K562 (cell line): ENCODE measurements at regions not wholly inside any gene's neighbourhood (a gene's known extent, or its start where the extent isn't known, plus 50 kb on each side); places are given as distances from the start of the nearest gene placed in this dataset.

Experiments used
- ATAC-seq: fragments of 200-7000 bp; cut with Tn5 transposase; 3 replicates; pipeline ENCODE4 v1.9.1; 2020; ENCODE audit warnings: moderate library complexity
- BruUV-seq: library from RNA; stranded (reverse); fragments of 400-500 nt; replicated peaks from 2 replicates; lab custom pipeline; 2021; lab: Mats Ljungman, UMichigan
- CTCF ChIA-PET: fragments of 300-600 bp; formaldehyde crosslinking; extraction: SDS; loops from one replicate; lab custom pipeline; 2021; ENCODE audit warnings: low intra/inter-chr PET ratio; lab: Yijun Ruan, JAX
- POLR2A ChIA-PET: fragments of 300-600, 350-650 bp; sonication (Branson Sonifier 250); formaldehyde crosslinking; extraction: SDS; loops from one replicate; lab custom pipeline; 2021; ENCODE audit warnings: antibody characterized with exemption, inconsistent platforms; lab: Yijun Ruan, JAX
- DNase-seq, 4 experiments: peaks; one replicate each; pipeline versions ENCODE4 v3.0.0 to v3.0.0-alpha.2; 2011 to 2018; ENCODE audit warnings: low spot score in 3 of 4, mixed read lengths in 3 of 4; ENCODE audit errors: extremely low read depth in 1 of 4
- FAIRE-seq: peaks from 2 replicates; lab custom pipeline; 2011; peaks lifted over from hg19 to GRCh38; lab: Jason Lieb, UNC
- H2AFZ ChIP-seq: 2 replicates; pipeline ENCODE4 v1.6.0; 2011; ENCODE audit warnings: low read depth, low read length, control low read depth, inconsistent platforms
- H3K27ac ChIP-seq: fragments of 200-600 bp; 3 replicates; pipeline ENCODE4 v1.8.0; 2011; ENCODE audit warnings: low read depth, mild to moderate bottlenecking, control low read depth, inconsistent platforms, low read length, moderate library complexity, mixed read lengths; ENCODE audit errors: extremely low read depth
- H3K27me3 ChIP-seq, 2 experiments: fragments of 300-600 bp in 1 of 2; 2 replicates in 1 of 2; 3 replicates in 1 of 2; pipeline versions ENCODE4 v1.6.0 to v1.8.0; 2011; ENCODE audit warnings: inconsistent platforms in 2 of 2, low read length in 2 of 2, mild to moderate bottlenecking in 1 of 2, mixed read lengths in 1 of 2, moderate library complexity in 1 of 2; ENCODE audit not compliant: control insufficient read depth in 2 of 2, insufficient read depth in 2 of 2
- H3K36me3 ChIP-seq: fragments of 300-600 bp; 3 replicates; pipeline ENCODE4 v1.8.0; 2011; ENCODE audit warnings: mild to moderate bottlenecking, low read length, inconsistent platforms; ENCODE audit not compliant: control insufficient read depth, insufficient read depth
- H3K4me1 ChIP-seq, 2 experiments: fragments of 200-600 bp in 1 of 2; replicated peaks in 1 of 2; 2 replicates in 1 of 2; 3 replicates in 1 of 2; pipeline versions ENCODE4 v1.5.1 to v1.8.0; 2011; ENCODE audit warnings: inconsistent platforms in 2 of 2, low read length in 2 of 2, mild to moderate bottlenecking in 1 of 2, mixed read lengths in 1 of 2, moderate library complexity in 1 of 2; ENCODE audit not compliant: control insufficient read depth in 2 of 2, insufficient read depth in 2 of 2
- H3K4me2 ChIP-seq: 2 replicates; pipeline ENCODE4 v1.6.1; 2011; ENCODE audit warnings: low read length, control low read depth, inconsistent platforms, mixed read lengths; ENCODE audit not compliant: insufficient read depth
- H3K4me3 ChIP-seq: fragments of 200-600 bp; sonication (generic), shearing (Covaris generic); 2 replicates; pipeline ENCODE4 v1.5.1; 2016; ENCODE audit warnings: control low read depth, inconsistent platforms
- H3K79me2 ChIP-seq: fragments of 200-600 bp; 3 replicates; pipeline ENCODE4 v1.8.0; 2011; ENCODE audit warnings: low read length, inconsistent platforms; ENCODE audit not compliant: control insufficient read depth, insufficient read depth
- H3K9ac ChIP-seq, 2 experiments: 2 replicates each; pipeline versions ENCODE4 v1.6.0 to v1.6.1; 2011; ENCODE audit warnings: low read depth in 2 of 2, low read length in 2 of 2, control low read depth in 1 of 2, inconsistent platforms in 1 of 2, mild to moderate bottlenecking in 1 of 2, mixed read lengths in 1 of 2; ENCODE audit not compliant: insufficient read depth in 1 of 2
- H3K9me1 ChIP-seq: one replicate; pipeline ENCODE4 v1.6.0; 2011; ENCODE audit warnings: inconsistent platforms, mild to moderate bottlenecking, low read length, moderate library complexity; ENCODE audit not compliant: control insufficient read depth, insufficient read depth
- H3K9me3 ChIP-seq: replicated peaks from 2 replicates; pipeline ENCODE4 v1.5.1; 2011; ENCODE audit warnings: low read depth, low read length, inconsistent platforms; ENCODE audit not compliant: control insufficient read depth, insufficient read depth
- H4K20me1 ChIP-seq: replicated peaks from 2 replicates; pipeline ENCODE4 v1.6.1; 2011; ENCODE audit warnings: low read length, inconsistent platforms, mixed read lengths; ENCODE audit not compliant: control insufficient read depth, insufficient read depth
- FOXK1 ChIP-seq: sonication (generic); formaldehyde crosslinking; IDR thresholded peaks from 2 replicates; pipeline ENCODE4 v1.8.0; 2022; ENCODE audit warnings: missing genetic modification reagents, mild to moderate bottlenecking, borderline replicate concordance
- HMG20A ChIP-seq: fragments of 450-650 bp; formaldehyde crosslinking; conservative IDR thresholded peaks from 2 replicates; pipeline ENCODE4 v1.4.0; 2020; ENCODE audit warnings: mild to moderate bottlenecking, mixed read lengths
- KDM4B ChIP-seq, 2 experiments: fragments of 450-650 bp in 1 of 2; sonication (generic) in 1 of 2; IDR thresholded peaks; 2 replicates each; pipeline ENCODE4 v1.6.1; 2016 to 2017; ENCODE audit warnings: borderline replicate concordance in 2 of 2, antibody characterized with exemption in 1 of 2, low read depth in 1 of 2, mild to moderate bottlenecking in 1 of 2
- MEIS2 ChIP-seq: fragments of 450-650 bp; IDR thresholded peaks from 2 replicates; pipeline ENCODE4 v1.6.1; 2014; ENCODE audit warnings: mild to moderate bottlenecking; ENCODE audit not compliant: partially characterized antibody
- NEUROD1 ChIP-seq: fragments of 150-350 bp; IDR thresholded peaks from 2 replicates; pipeline ENCODE4 v1.6.1; 2014; ENCODE audit warnings: borderline replicate concordance, low read length, low read depth; ENCODE audit not compliant: partially characterized antibody
- NR3C1 ChIP-seq: sonication (generic); formaldehyde crosslinking; IDR thresholded peaks from 2 replicates; pipeline ENCODE4 v1.8.1; 2022; ENCODE audit warnings: missing genetic modification reagents
- PML ChIP-seq: IDR thresholded peaks from 2 replicates; pipeline ENCODE4 v1.6.1; 2012; ENCODE audit warnings: low read length, inconsistent platforms
- THRAP3 ChIP-seq: fragments of 450-650 bp; IDR thresholded peaks from 2 replicates; pipeline ENCODE4 v1.6.1; 2016; ENCODE audit warnings: mild to moderate bottlenecking, inconsistent platforms, borderline replicate concordance
- WHSC1 ChIP-seq: IDR thresholded peaks from one replicate; pipeline ENCODE4 v1.6.1; 2012; ENCODE audit warnings: low read length, control low read depth, inconsistent platforms
- WGBS: fragments of 100-300 bp; shearing (Covaris generic); methylation state at CpG from one replicate; pipeline ENCODE4 v1.1.6; 2016; ENCODE audit warnings: low coverage, mixed read lengths; ENCODE audit not compliant: insufficient coverage; ENCODE audit errors: missing lambda C conversion rate; 5-methylcytosine and 5-hydroxymethylcytosine counted together
- in situ Hi-C: fragments of 300-500 bp; cut with MboI; formaldehyde crosslinking; loops from 4 replicates; pipeline ENCODE4 v1.15.0; 2018; ENCODE audit warnings: inconsistent platforms, mixed read lengths
- intact Hi-C: fragments of 100-400 bp; cut with micrococcal nuclease; formaldehyde crosslinking; loops from 2 replicates; pipeline ENCODE4 v1.14.2; 2022
- TF ChIP-seq, protein P1 (sequence below): fragments of 250-450 bp; sonication (Bioruptor Pico); IDR thresholded peaks from 2 replicates; pipeline ENCODE4 v1.5.0; 2020; ENCODE audit warnings: mild to moderate bottlenecking, borderline replicate concordance
- TF ChIP-seq, protein P2 (sequence below): fragments of 250-450 bp; sonication (Bioruptor Pico); IDR thresholded peaks from 2 replicates; pipeline ENCODE4 v1.8.0; 2021; ENCODE audit warnings: moderate library complexity, mild to moderate bottlenecking, inconsistent platforms
- TF ChIP-seq, protein P3 (sequence below): fragments of 250-450 bp; sonication (Bioruptor Pico); IDR thresholded peaks from 2 replicates; pipeline ENCODE4 v1.4.0; 2020; ENCODE audit warnings: mild to moderate bottlenecking, moderate library complexity, borderline replicate concordance

DNA sequence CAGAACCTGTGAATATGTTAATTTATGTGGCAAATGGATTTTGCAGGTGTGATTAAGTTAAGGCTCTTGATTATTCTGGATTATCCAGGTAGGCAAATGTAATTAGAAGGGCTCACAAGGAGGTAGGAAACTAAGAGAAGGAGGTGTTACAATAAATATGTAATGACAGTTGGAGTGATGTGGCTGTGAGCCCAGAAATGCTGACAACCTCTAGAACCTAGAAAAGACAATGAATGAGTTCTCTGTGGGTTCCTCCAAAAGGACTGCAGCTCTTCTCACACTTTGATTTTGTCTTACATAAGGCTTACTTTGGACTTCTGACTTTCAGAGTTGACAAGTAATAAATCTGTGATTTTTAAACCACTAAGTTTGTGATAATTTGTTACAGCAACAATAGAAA, 406.6 kb upstream of the EPHA7 start:
- Histone ChIP-seq H2AFZ (no peak overlapping the region), H4K20me1 (no peaks in the 10 kb centered on the region), H3K79me2 (no peaks in the 10 kb centered on the region), H3K9ac (no peak overlapping the region), H3K9me1 (no peaks in the 10 kb centered on the region), H3K36me3 (no peaks in the 10 kb centered on the region), H3K9me3 (no peaks in the 10 kb centered on the region), H3K4me1 (no peaks in the 10 kb centered on the region), H3K27me3 (no peaks in the 10 kb centered on the region), H3K4me2 (no peak overlapping the region), H3K4me3 (no peak overlapping the region), H3K27ac (no peak overlapping the region)
- CTCF ChIA-PET = no interaction called here
- TF ChIP-seq WHSC1 (no peak), THRAP3 (no peak), HMG20A (no peak), MEIS2 (no peak), NEUROD1 (no peak), KDM4B (IDR thresholded peaks at IDR 0.05; ENCODE audit: borderline replicate concordance in 2 of 2, low read depth in 1 of 2) (no peak), NR3C1 (no peak), FOXK1 (CRISPR knock-in tag) (no peak)
- in situ Hi-C loops (no loop called here), intact Hi-C loops (no loop called here)
- BruUV-seq = no TSS peak
- DNase-seq (no peak), ATAC-seq (no peak), FAIRE-seq (no peak)
- POLR2A ChIA-PET = no interaction called here

DNA sequence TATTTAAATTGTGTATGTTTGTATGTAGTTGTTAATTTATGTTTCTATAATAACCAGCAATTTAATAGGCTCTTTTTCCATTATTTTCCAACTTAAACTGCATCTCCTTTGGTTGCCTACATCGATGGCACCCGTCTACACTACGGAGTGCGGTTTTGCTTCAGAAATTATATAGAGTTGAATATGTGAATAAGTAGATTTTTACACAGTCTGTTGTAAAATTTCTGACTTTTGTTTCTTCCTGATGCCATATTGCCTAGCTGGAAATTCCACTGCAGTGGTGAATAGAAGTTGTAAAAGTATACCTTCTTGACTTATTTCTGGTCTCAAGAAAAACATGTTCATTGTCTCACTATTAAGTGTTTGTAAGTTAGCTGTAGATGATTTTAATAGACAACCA, 404.1 kb upstream of the EPHA7 start:
- Histone ChIP-seq H3K9me1 (no peaks in the 10 kb centered on the region), H3K36me3 (no peaks in the 10 kb centered on the region), H3K4me1 (no peaks in the 10 kb centered on the region), H2AFZ (no peak overlapping the region), H3K27me3 (no peaks in the 10 kb centered on the region), H3K27ac (no peak overlapping the region), H3K9me3 (no peaks in the 10 kb centered on the region), H3K79me2 (no peaks in the 10 kb centered on the region)
- CTCF ChIA-PET = no interaction called here
- FAIRE-seq (no peak), ATAC-seq (no peak)
- 5% methylated on average over 4 of the region's 4 CpGs for WGBS
- in situ Hi-C loops = no loop called here
- TF ChIP-seq, protein P1, sequence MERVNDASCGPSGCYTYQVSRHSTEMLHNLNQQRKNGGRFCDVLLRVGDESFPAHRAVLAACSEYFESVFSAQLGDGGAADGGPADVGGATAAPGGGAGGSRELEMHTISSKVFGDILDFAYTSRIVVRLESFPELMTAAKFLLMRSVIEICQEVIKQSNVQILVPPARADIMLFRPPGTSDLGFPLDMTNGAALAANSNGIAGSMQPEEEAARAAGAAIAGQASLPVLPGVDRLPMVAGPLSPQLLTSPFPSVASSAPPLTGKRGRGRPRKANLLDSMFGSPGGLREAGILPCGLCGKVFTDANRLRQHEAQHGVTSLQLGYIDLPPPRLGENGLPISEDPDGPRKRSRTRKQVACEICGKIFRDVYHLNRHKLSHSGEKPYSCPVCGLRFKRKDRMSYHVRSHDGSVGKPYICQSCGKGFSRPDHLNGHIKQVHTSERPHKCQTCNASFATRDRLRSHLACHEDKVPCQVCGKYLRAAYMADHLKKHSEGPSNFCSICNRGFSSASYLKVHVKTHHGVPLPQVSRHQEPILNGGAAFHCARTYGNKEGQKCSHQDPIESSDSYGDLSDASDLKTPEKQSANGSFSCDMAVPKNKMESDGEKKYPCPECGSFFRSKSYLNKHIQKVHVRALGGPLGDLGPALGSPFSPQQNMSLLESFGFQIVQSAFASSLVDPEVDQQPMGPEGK (CRISPR knock-in tag) = no peak
- no peak for TF ChIP-seq PML
- TF ChIP-seq, protein P2, sequence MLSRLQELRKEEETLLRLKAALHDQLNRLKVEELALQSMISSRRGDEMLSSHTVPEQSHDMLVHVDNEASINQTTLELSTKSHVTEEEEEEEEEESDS (CRISPR knock-in tag) = no peak
- TF ChIP-seq, protein P3, sequence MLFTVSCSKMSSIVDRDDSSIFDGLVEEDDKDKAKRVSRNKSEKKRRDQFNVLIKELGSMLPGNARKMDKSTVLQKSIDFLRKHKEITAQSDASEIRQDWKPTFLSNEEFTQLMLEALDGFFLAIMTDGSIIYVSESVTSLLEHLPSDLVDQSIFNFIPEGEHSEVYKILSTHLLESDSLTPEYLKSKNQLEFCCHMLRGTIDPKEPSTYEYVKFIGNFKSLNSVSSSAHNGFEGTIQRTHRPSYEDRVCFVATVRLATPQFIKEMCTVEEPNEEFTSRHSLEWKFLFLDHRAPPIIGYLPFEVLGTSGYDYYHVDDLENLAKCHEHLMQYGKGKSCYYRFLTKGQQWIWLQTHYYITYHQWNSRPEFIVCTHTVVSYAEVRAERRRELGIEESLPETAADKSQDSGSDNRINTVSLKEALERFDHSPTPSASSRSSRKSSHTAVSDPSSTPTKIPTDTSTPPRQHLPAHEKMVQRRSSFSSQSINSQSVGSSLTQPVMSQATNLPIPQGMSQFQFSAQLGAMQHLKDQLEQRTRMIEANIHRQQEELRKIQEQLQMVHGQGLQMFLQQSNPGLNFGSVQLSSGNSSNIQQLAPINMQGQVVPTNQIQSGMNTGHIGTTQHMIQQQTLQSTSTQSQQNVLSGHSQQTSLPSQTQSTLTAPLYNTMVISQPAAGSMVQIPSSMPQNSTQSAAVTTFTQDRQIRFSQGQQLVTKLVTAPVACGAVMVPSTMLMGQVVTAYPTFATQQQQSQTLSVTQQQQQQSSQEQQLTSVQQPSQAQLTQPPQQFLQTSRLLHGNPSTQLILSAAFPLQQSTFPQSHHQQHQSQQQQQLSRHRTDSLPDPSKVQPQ (CRISPR knock-in tag) = no peak
- TF ChIP-seq, all 486 proteins: peak for 0
- POLR2A ChIA-PET = no interaction called here
- H4K20me1 ChIP-seq = no peaks in the 10 kb centered on the region
- no peak for DNase-seq
- H3K4me2 ChIP-seq = no peak overlapping the region
- BruUV-seq = no TSS peak
- intact Hi-C loops = no loop called here
- no peak overlapping the region for H3K4me3 ChIP-seq
- no peak overlapping the region for H3K9ac ChIP-seq
